HCT116 (cell line): ENCODE measurements at regions not wholly inside any gene's neighbourhood (a gene's known extent, or its start where the extent isn't known, plus 50 kb on each side); places are given as distances from the start of the nearest gene placed in this dataset.

Experiments used
- ATAC-seq: fragments of 200-7000 bp; cut with Tn5 transposase; 2 replicates; pipeline ENCODE4 v1.9.1; 2020; ENCODE audit warnings: mild to moderate bottlenecking, moderate library complexity
- BruUV-seq: library from RNA; stranded (reverse); fragments of 400-500 nt; replicated peaks from 2 replicates; lab custom pipeline; 2021; lab: Mats Ljungman, UMichigan
- CTCF ChIA-PET: fragments of 300-600 bp; sonication (Branson Sonifier 250); formaldehyde crosslinking; loops from one replicate; lab custom pipeline; 2021; ENCODE audit warnings: antibody characterized with exemption; lab: Charles Lee
- POLR2A ChIA-PET: fragments of 300-600, 350-600 bp; sonication (Branson Sonifier 250); formaldehyde crosslinking; loops from one replicate; lab custom pipeline; 2021; ENCODE audit warnings: antibody characterized with exemption; lab: Charles Lee
- RAD21 ChIA-PET, 2 experiments: fragments of 300-600 bp; sonication (Branson Sonifier 250); formaldehyde crosslinking; loops; one replicate each; lab custom pipeline; 2023; ENCODE audit warnings: low total read pairs in 2 of 2; ENCODE audit not compliant: uncharacterized antibody in 2 of 2, unreplicated experiment in 2 of 2, low non-redundant PET in 1 of 2; lab: Charles Lee
- DNase-seq: peaks from one replicate; pipeline ENCODE4 v3.0.0-alpha.2; 2010; ENCODE audit warnings: low read depth, low spot score
- H2AFZ ChIP-seq: fragments of 200-600 bp; shearing (Covaris generic), sonication (generic); 2 replicates; pipeline ENCODE4 v1.6.1; 2017; ENCODE audit warnings: low read depth, mixed run types, mixed read lengths, antibody characterized with exemption, low read length; ENCODE audit not compliant: poor library complexity, severe bottlenecking
- H3K27ac ChIP-seq: 2 replicates; pipeline ENCODE4 v1.5.1; 2012; ENCODE audit warnings: low read depth, low read length
- H3K27me3 ChIP-seq: fragments of 200-600 bp; sonication (generic); 2 replicates; pipeline ENCODE4 v1.6.1; 2016; ENCODE audit warnings: mixed run types, low read length, mixed read lengths; ENCODE audit not compliant: insufficient read depth
- H3K36me3 ChIP-seq, 2 experiments: fragments of 200-500 bp in 1 of 2; fragments of 200-600 bp in 1 of 2; sonication (Bioruptor generic) in 1 of 2; sonication (generic) in 1 of 2; 2 replicates each; pipeline versions ENCODE4 v1.5.1 to v1.6.1; 2014 to 2016; ENCODE audit warnings: low read length in 2 of 2, inconsistent platforms in 1 of 2, mixed read lengths in 1 of 2, mixed run types in 1 of 2; ENCODE audit not compliant: insufficient read depth in 2 of 2, control insufficient read depth in 1 of 2
- H3K4me1 ChIP-seq, 2 experiments: fragments of 200-600 bp in 1 of 2; sonication (generic) in 1 of 2; 2 replicates each; pipeline versions ENCODE4 v1.5.1 to v1.6.1; 2012 to 2017; ENCODE audit warnings: low read length in 2 of 2, inconsistent platforms in 1 of 2, mild to moderate bottlenecking in 1 of 2, mixed read lengths in 1 of 2, mixed run types in 1 of 2, moderate library complexity in 1 of 2; ENCODE audit not compliant: insufficient read depth in 2 of 2, control insufficient read depth in 1 of 2
- H3K4me2 ChIP-seq: fragments of 200-600 bp; sonication (generic); 2 replicates; pipeline ENCODE4 v1.6.1; 2017; ENCODE audit warnings: mixed run types, low read length, mixed read lengths
- H3K4me3 ChIP-seq, 2 experiments: fragments of 200-600 bp in 1 of 2; sonication (generic) in 1 of 2; replicated peaks in 1 of 2; 2 replicates each; pipeline ENCODE4 v1.5.1; 2011 to 2016; ENCODE audit warnings: low read length in 2 of 2, control low read depth in 1 of 2, low read depth in 1 of 2, mild to moderate bottlenecking in 1 of 2, mixed read lengths in 1 of 2, mixed run types in 1 of 2
- H3K79me2 ChIP-seq: fragments of 200-600 bp; sonication (generic); 2 replicates; pipeline ENCODE4 v1.6.1; 2017; ENCODE audit warnings: mild to moderate bottlenecking, mixed run types, low read length, moderate library complexity, mixed read lengths; ENCODE audit not compliant: insufficient read depth
- H3K9ac ChIP-seq: fragments of 200-600 bp; sonication (generic); 2 replicates; pipeline ENCODE4 v1.6.1; 2016; ENCODE audit warnings: low read length, mixed read lengths
- H3K9me2 ChIP-seq: fragments of 200-600 bp; sonication (generic), shearing (Covaris generic); 2 replicates; pipeline ENCODE4 v1.6.1; 2017; ENCODE audit warnings: mixed run types, mild to moderate bottlenecking, moderate library complexity; ENCODE audit not compliant: insufficient read depth
- H3K9me3 ChIP-seq, 2 experiments: fragments of 200-500 bp in 1 of 2; fragments of 200-600 bp in 1 of 2; sonication (Bioruptor generic) in 1 of 2; sonication (generic) in 1 of 2; 2 replicates each; pipeline ENCODE4 v1.6.1; 2014 to 2017; ENCODE audit warnings: low read length in 2 of 2, mixed read lengths in 2 of 2, inconsistent platforms in 1 of 2, low read depth in 1 of 2, mild to moderate bottlenecking in 1 of 2, mixed run types in 1 of 2, moderate library complexity in 1 of 2; ENCODE audit not compliant: control insufficient read depth in 1 of 2, insufficient read depth in 1 of 2
- H4K20me1 ChIP-seq: fragments of 200-600 bp; sonication (generic), shearing (Covaris generic); 2 replicates; pipeline ENCODE4 v1.6.1; 2017; ENCODE audit warnings: mixed run types, mild to moderate bottlenecking, moderate library complexity; ENCODE audit not compliant: insufficient read depth
- CBX3 ChIP-seq: IDR thresholded peaks from 2 replicates; pipeline ENCODE4 v1.6.1; 2012; ENCODE audit warnings: low read depth
- CEBPB ChIP-seq: IDR thresholded peaks from 2 replicates; pipeline ENCODE4 v1.6.1; 2012; ENCODE audit warnings: low read depth
- CTCF ChIP-seq, 3 experiments: fragments of 200-600 bp in 1 of 3; sonication (generic) in 1 of 3; IDR thresholded peaks in 2 of 3; conservative IDR thresholded peaks in 1 of 3; 2 replicates each; pipeline ENCODE4 v1.5.1; 2012 to 2017; ENCODE audit warnings: low read depth in 2 of 3, low read length in 2 of 3, antibody characterized with exemption in 1 of 3, borderline replicate concordance in 1 of 3, control low read depth in 1 of 3, mild to moderate bottlenecking in 1 of 3, mixed read lengths in 1 of 3, mixed run types in 1 of 3, moderate library complexity in 1 of 3; ENCODE audit not compliant: insufficient read depth in 1 of 3
- ELF1 ChIP-seq: IDR thresholded peaks from 2 replicates; pipeline ENCODE4 v1.6.1; 2012; ENCODE audit warnings: low read depth, borderline replicate concordance
- EZH2 ChIP-seq: fragments of 200-600 bp; sonication (generic); IDR thresholded peaks from 2 replicates; pipeline ENCODE4 v1.6.1; 2017; ENCODE audit warnings: antibody characterized with exemption, mixed run types
- EZH2phosphoT487 ChIP-seq: fragments of 200-600 bp; IDR thresholded peaks from 2 replicates; pipeline ENCODE4 v1.6.1; 2018; ENCODE audit warnings: antibody characterized with exemption, borderline replicate concordance
- FOSL1 ChIP-seq: IDR thresholded peaks from 2 replicates; pipeline ENCODE4 v1.6.1; 2012; ENCODE audit warnings: low read depth
- JUND ChIP-seq: IDR thresholded peaks from 2 replicates; pipeline ENCODE4 v1.6.1; 2012
- MAX ChIP-seq: IDR thresholded peaks from 2 replicates; pipeline ENCODE4 v1.6.1; 2012
- POLR2AphosphoS5 ChIP-seq: IDR thresholded peaks from 2 replicates; pipeline ENCODE4 v1.6.1; 2011; ENCODE audit warnings: mild to moderate bottlenecking, low read depth, low read length, moderate library complexity
- RAD21 ChIP-seq: IDR thresholded peaks from 2 replicates; pipeline ENCODE4 v1.6.1; 2012; ENCODE audit warnings: low read depth, mild to moderate bottlenecking
- REST ChIP-seq: IDR thresholded peaks from 2 replicates; pipeline ENCODE4 v1.6.1; 2012; ENCODE audit warnings: low read depth
- SIN3A ChIP-seq: IDR thresholded peaks from 2 replicates; pipeline ENCODE4 v1.6.1; 2012; ENCODE audit warnings: low read depth
- SP1 ChIP-seq: IDR thresholded peaks from 2 replicates; pipeline ENCODE4 v1.6.1; 2012; ENCODE audit warnings: low read depth
- SRF ChIP-seq: IDR thresholded peaks from 2 replicates; pipeline ENCODE4 v1.6.1; 2012; ENCODE audit warnings: low read depth
- TCF7L2 ChIP-seq: IDR thresholded peaks from 2 replicates; pipeline ENCODE4 v1.7.0; 2011; ENCODE audit warnings: borderline replicate concordance, inconsistent platforms; ENCODE audit not compliant: insufficient read depth, insufficient read length; ENCODE audit errors: extremely low read depth
- YY1 ChIP-seq: IDR thresholded peaks from 2 replicates; pipeline ENCODE4 v1.6.1; 2011; ENCODE audit warnings: low read length, low read depth, moderate library complexity, mild to moderate bottlenecking; ENCODE audit not compliant: insufficient replicate concordance; ENCODE audit errors: extremely low read depth
- ZBTB33 ChIP-seq: IDR thresholded peaks from 2 replicates; pipeline ENCODE4 v1.6.1; 2011; ENCODE audit warnings: mild to moderate bottlenecking, low read length, moderate library complexity; ENCODE audit not compliant: insufficient replicate concordance; ENCODE audit errors: extremely low read depth
- ZFX ChIP-seq: fragments of 450-650 bp; IDR thresholded peaks from 2 replicates; pipeline ENCODE4 v1.6.1; 2017
- intact Hi-C: fragments of 100-400 bp; cut with micrococcal nuclease; formaldehyde crosslinking; loops from 2 replicates; pipeline ENCODE4 v1.10.0; 2022

- no TSS peak for BruUV-seq
- no peaks in the 10 kb centered on the region for H4K20me1 ChIP-seq
- H3K27ac ChIP-seq, result no peak overlapping the region
- H3K4me2 ChIP-seq, result no peak overlapping the region
- ChIA-PET CTCF (no interaction called here), RAD21 (no interaction called here), POLR2A (no interaction called here)
- H3K4me3 ChIP-seq, result no peak overlapping the region
- no peaks in the 10 kb centered on the region for H3K36me3 ChIP-seq
- H3K27me3 ChIP-seq, result no peaks in the 10 kb centered on the region
- H3K4me1 ChIP-seq, result no peaks in the 10 kb centered on the region
- H3K9me3 ChIP-seq, result no peaks in the 10 kb centered on the region; a peak in 1 of 4 replicates
- H3K9me2 ChIP-seq, result no peaks in the 10 kb centered on the region
- intact Hi-C loops, result no loop called here
- TF ChIP-seq CTCF (IDR thresholded peaks at IDR 0.05 in 2 of 3, conservative IDR thresholded peaks at IDR 0.05 in 1 of 3; ENCODE audit: borderline replicate concordance in 1 of 3, insufficient read depth in 1 of 3, low read depth in 2 of 3, low read length in 2 of 3) (no peak), EZH2phosphoT487 (no peak), REST (no peak), FOSL1 (no peak), CBX3 (no peak), CEBPB (no peak), SIN3A (no peak), TCF7L2 (no peak), POLR2AphosphoS5 (no peak), EZH2 (no peak), YY1 (no peak), MAX (no peak), JUND (no peak), SP1 (no peak), ZFX (no peak), RAD21 (no peak), ELF1 (no peak), SRF (no peak), ZBTB33 (no peak)
- no peak for DNase-seq
- no peak overlapping the region for H3K9ac ChIP-seq
- no peak overlapping the region for H2AFZ ChIP-seq
- no peaks in the 10 kb centered on the region for H3K79me2 ChIP-seq
- no peak for ATAC-seq
These were observed 98.0 kb downstream of the ZFP64 start for GRCh38 chr20:52093575-52093974.
